H1 (cell line): ENCODE measurements at regions not wholly inside any gene's neighbourhood (a gene's known extent, or its start where the extent isn't known, plus 50 kb on each side); places are given as distances from the start of the nearest gene placed in this dataset.

Experiments used
- SAP30 ChIP-seq: fragments of 300-600 bp; sonication (generic); IDR thresholded peaks from 2 replicates; pipeline ENCODE4 v1.7.1; 2012; ENCODE audit warnings: low read length, moderate library complexity, mild to moderate bottlenecking, inconsistent platforms; ENCODE audit not compliant: insufficient read depth, insufficient replicate concordance
- SIN3A ChIP-seq, 2 experiments: IDR thresholded peaks in 1 of 2; conservative IDR thresholded peaks in 1 of 2; 2 replicates each; pipeline ENCODE4 v1.6.1; 2011 to 2012; ENCODE audit warnings: low read length in 2 of 2, improper control_type of control experiment in 1 of 2, low read depth in 1 of 2, mild to moderate bottlenecking in 1 of 2

GRCh38 chr5:34498572-34498971 lies 157.6 kb upstream of the RAI14 start (continued):
- TF ChIP-seq SAP30: no peak
- no peak for TF ChIP-seq SIN3A (conservative IDR thresholded peaks at IDR 0.05 in 1 of 2, IDR thresholded peaks at IDR 0.05 in 1 of 2; ENCODE audit: low read depth in 1 of 2, low read length in 2 of 2)
